GM18526 (cell line): ENCODE measurements at regions not wholly inside any gene's neighbourhood (a gene's known extent, or its start where the extent isn't known, plus 50 kb on each side); places are given as distances from the start of the nearest gene placed in this dataset.

Experiments used
- POLR2A ChIP-seq: IDR thresholded peaks from 3 replicates; pipeline ENCODE4 v1.6.1; 2011; ENCODE audit not compliant: insufficient read length; ENCODE audit errors: extremely low read depth

GRCh38 chr6:26149240-26149639, 62.0 kb downstream of the HFE start:
- no peak for TF ChIP-seq POLR2A

GRCh38 chr6:26152226-26153101, 65.2 kb downstream of the HFE start:
- TF ChIP-seq POLR2A: no peak

- TF ChIP-seq POLR2A: no peak
Measured at GRCh38 chr6:26155061-26155930, 68.1 kb downstream of the HFE start.

- peak; percentile 100 for TF ChIP-seq POLR2A
Measured at GRCh38 chr6:26156105-26156849, 69.0 kb downstream of the HFE start.

DNA sequence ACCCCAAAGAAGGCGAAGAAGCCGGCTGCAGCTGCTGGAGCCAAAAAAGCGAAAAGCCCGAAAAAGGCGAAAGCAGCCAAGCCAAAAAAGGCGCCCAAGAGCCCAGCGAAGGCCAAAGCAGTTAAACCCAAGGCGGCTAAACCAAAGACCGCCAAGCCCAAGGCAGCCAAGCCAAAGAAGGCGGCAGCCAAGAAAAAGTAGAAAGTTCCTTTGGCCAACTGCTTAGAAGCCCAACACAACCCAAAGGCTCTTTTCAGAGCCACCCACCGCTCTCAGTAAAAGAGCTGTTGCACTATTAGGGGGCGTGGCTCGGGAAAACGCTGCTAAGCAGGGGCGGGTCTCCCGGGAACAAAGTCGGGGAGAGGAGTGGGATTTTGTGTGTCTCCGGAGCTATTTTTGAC, 69.6 kb downstream of the HFE start:
- TF ChIP-seq POLR2A: no peak

GRCh38 chr6:26157251-26158075, 70.2 kb downstream of the HFE start:
- TF ChIP-seq POLR2A: peak; percentile 96

DNA sequence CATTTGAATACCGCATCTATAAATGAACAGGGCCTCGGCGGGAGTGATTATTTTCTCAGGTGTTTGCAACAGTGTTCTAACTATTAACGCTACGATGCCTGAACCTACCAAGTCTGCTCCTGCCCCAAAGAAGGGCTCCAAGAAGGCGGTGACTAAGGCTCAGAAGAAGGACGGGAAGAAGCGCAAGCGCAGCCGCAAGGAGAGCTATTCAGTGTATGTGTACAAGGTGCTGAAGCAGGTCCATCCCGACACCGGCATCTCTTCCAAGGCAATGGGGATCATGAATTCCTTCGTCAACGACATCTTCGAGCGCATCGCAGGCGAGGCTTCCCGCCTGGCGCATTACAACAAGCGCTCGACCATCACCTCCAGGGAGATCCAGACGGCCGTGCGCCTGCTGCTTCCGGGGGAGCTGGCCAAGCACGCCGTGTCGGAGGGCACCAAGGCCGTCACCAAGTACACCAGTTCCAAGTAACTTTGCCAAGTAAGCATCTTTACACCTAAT, 70.9 kb downstream of the HFE start:
- TF ChIP-seq POLR2A: peak; percentile 97

GRCh38 chr6:26158581-26159356, 71.5 kb downstream of the HFE start:
- TF ChIP-seq POLR2A: peak; percentile 33

DNA sequence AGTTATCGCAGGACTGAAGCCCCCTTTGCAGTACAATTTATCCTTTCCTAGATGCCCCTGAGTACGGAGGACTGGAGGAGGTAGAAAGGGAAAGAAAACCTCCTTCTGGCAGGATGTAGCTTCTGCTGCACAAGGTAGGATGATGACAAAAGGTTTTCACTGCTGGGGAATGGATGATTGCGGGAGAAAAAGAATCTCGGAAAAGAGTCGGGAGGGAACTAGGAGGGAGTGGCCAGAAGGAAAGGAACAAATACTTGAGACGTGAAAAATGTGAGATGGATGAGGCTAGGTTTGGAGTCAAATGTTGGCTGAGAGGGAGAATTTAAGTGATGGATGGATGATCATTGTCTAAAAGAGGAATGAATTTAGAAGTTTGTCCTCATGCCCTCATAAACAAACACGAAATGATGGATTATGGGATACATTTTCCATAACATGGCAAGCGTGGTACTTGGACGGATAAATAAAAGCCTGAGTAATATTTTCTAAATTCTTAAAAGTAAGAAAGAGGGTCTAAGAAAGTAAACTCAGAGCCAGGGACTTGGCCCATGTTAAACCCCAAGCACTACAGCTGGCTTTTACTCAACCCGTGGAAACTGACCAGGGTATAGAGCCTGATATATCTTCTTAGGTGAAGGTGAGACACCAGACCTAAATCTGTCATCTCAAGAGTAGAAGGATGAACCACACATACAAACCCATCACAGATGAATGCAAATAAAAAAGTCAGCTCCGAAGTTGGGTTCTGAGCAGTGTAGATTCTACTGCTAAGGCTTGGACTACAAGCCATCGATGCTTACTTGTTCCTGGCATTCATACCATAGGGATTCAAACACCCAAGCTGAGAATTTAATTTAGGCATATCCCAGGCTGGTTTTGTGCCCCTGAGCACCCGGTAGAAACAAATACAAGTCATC, 72.4 kb downstream of the HFE start:
- no peak for TF ChIP-seq POLR2A

DNA sequence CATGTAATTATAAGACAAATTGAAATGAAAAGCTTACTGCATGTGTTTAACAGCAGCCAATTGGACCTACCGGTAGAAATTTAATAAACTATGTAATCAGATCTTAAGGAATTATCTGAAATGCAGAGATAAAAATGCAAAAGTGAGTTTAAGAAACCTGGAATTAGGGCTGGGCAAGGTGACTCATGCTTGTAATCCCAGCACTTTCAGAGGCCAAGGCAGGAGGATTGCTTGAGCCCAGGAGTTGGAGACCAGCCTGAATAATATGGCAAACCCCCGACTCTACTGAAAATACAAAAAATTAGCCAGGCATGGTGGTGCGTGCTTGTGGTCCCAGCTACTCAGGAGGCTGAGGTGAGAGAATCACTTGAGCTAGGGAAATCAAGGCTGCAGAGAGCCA, 74.1 kb downstream of the HFE start:
- no peak for TF ChIP-seq POLR2A

GRCh38 chr6:26162399-26162798, 75.2 kb downstream of the HFE start:
- TF ChIP-seq POLR2A: no peak

- no peak for TF ChIP-seq POLR2A
Measured at GRCh38 chr6:26163427-26164119, 76.3 kb downstream of the HFE start.
